Natural killer cell (primary cell): ENCODE measurements at regions not wholly inside any gene's neighbourhood (a gene's known extent, or its start where the extent isn't known, plus 50 kb on each side); places are given as distances from the start of the nearest gene placed in this dataset.
A peak's percentile ranks its signal among the peaks of the same experiment; 100 is the strongest.

Experiments
- ATAC-seq, 3 donors: fragments of 150-1000 bp in 2 of 3; fragments of 200-7000 bp in 1 of 3; cut with Tn5 transposase; 1 replicate in 1 of 3; 2 replicates in 2 of 3; pipeline ENCODE4 v1.10.0; 2021; ENCODE audit warnings: mild to moderate bottlenecking in 2 of 3, moderate library complexity in 2 of 3
- DNase-seq, 2 donors: peaks; one replicate each; pipeline versions ENCODE4 v3.0.0 to v3.0.0-alpha.2; 2013 to 2021; ENCODE audit warnings: mixed read lengths in 1 of 2
- H3K27ac ChIP-seq: one replicate; pipeline ENCODE4 v1.5.1; 2013; ENCODE audit warnings: mild to moderate bottlenecking, low read length
- H3K27me3 ChIP-seq: one replicate; pipeline ENCODE4 v1.6.1; 2013; ENCODE audit warnings: low read length; ENCODE audit not compliant: control insufficient read depth, insufficient read depth
- H3K36me3 ChIP-seq: one replicate; pipeline ENCODE4 v1.6.1; 2013; ENCODE audit warnings: low read length; ENCODE audit not compliant: control insufficient read depth, insufficient read depth
- H3K4me1 ChIP-seq: one replicate; pipeline ENCODE4 v1.6.1; 2013; ENCODE audit warnings: low read length; ENCODE audit not compliant: control insufficient read depth, insufficient read depth
- H3K4me3 ChIP-seq: one replicate; pipeline ENCODE4 v1.5.1; 2013; ENCODE audit warnings: low read length
- H3K9me3 ChIP-seq: one replicate; pipeline ENCODE4 v1.6.1; 2013; ENCODE audit warnings: low read length; ENCODE audit not compliant: control insufficient read depth, insufficient read depth
- H3K27ac Mint-ChIP-seq, 2 donors: one replicate each; pipeline ENCODE4 v1.8.0; 2022; ENCODE audit warnings: mild to moderate bottlenecking in 2 of 2, mixed read lengths in 2 of 2, moderate library complexity in 1 of 2
- H3K27me3 Mint-ChIP-seq, 2 donors: one replicate each; pipeline ENCODE4 v1.8.0; 2022; ENCODE audit warnings: low read depth in 2 of 2, mixed read lengths in 2 of 2
- H3K36me3 Mint-ChIP-seq: one replicate; pipeline ENCODE4 v1.8.0; 2022; ENCODE audit warnings: mixed read lengths
- H3K4me1 Mint-ChIP-seq, 2 donors: one replicate each; pipeline ENCODE4 v1.8.0; 2022; ENCODE audit warnings: mixed read lengths in 2 of 2
- H3K4me3 Mint-ChIP-seq: one replicate; pipeline ENCODE4 v1.8.0; 2022; ENCODE audit warnings: mild to moderate bottlenecking, moderate library complexity, mixed read lengths
- H3K9me3 Mint-ChIP-seq, 2 donors: one replicate each; pipeline ENCODE4 v1.8.0; 2022; ENCODE audit warnings: mixed read lengths in 2 of 2
- CTCF ChIP-seq: fragments of 200-600 bp; IDR thresholded peaks from one replicate; pipeline ENCODE4 v1.8.0; 2022; ENCODE audit warnings: antibody characterized with exemption
- WGBS: methylation state at CpG from one replicate; pipeline ENCODE4 v1.1.7; 2013; ENCODE audit warnings: missing lambda C conversion rate; ENCODE audit not compliant: insufficient coverage; 5-methylcytosine and 5-hydroxymethylcytosine counted together
- intact Hi-C: fragments of 100-400 bp; cut with micrococcal nuclease; formaldehyde crosslinking; loops from one replicate; pipeline ENCODE4 v1.14.2; 2022

GRCh38 chr13:40313269-40314200 is 352.9 kb downstream of the FOXO1 start:
- ATAC-seq, result no peak
- intact Hi-C loops, result no loop called here

GRCh38 chr13:40315416-40316064 is 350.9 kb downstream of the FOXO1 start:
- H3K27ac ChIP-seq, result no peak overlapping the region
- DNase-seq (peak in 1 of 2 donors; percentile 80), ATAC-seq (peak in 1 of 3 donors; percentile 45)
- Mint-ChIP-seq H3K36me3 (no peaks in the 10 kb centered on the region), H3K27ac (no peak overlapping the region), H3K4me1 (peaks cover 0 to 6% of the 10 kb centered on the region in 2 donors), H3K4me3 (no peak overlapping the region), H3K9me3 (no peaks in the 10 kb centered on the region), H3K27me3 (no peaks in the 10 kb centered on the region)
- H3K9me3 ChIP-seq, result no peaks in the 10 kb centered on the region
- intact Hi-C loops, result no loop called here
- 78% methylated on average over 10 of the region's 10 CpGs for WGBS
- H3K27me3 ChIP-seq, result no peaks in the 10 kb centered on the region
- no peak overlapping the region for H3K4me3 ChIP-seq
- no peaks in the 10 kb centered on the region for H3K4me1 ChIP-seq
- no peaks in the 10 kb centered on the region for H3K36me3 ChIP-seq
- TF ChIP-seq CTCF, result no peak

More at GRCh38 chr13:40313269-40314200, 352.9 kb downstream of the FOXO1 start:
- Mint-ChIP-seq H3K36me3 (no peaks in the 10 kb centered on the region), H3K4me3 (no peak overlapping the region), H3K27ac (no peak overlapping the region), H3K27me3 (no peaks in the 10 kb centered on the region), H3K4me1 (peaks cover 0 to 6% of the 10 kb centered on the region in 2 donors), H3K9me3 (no peaks in the 10 kb centered on the region)
- Histone ChIP-seq H3K36me3 (no peaks in the 10 kb centered on the region), H3K9me3 (no peaks in the 10 kb centered on the region), H3K27me3 (no peaks in the 10 kb centered on the region), H3K4me3 (no peak overlapping the region), H3K27ac (no peak overlapping the region), H3K4me1 (no peaks in the 10 kb centered on the region)
- 88% methylated on average over 9 of the region's 12 CpGs for WGBS
- no peak for TF ChIP-seq CTCF
- no peak for DNase-seq

- Histone ChIP-seq H3K4me1 (no peaks in the 10 kb centered on the region), H3K4me3 (no peak overlapping the region), H3K36me3 (no peaks in the 10 kb centered on the region), H3K27ac (no peak overlapping the region), H3K27me3 (no peaks in the 10 kb centered on the region), H3K9me3 (no peaks in the 10 kb centered on the region)
- Mint-ChIP-seq H3K27me3 (no peaks in the 10 kb centered on the region), H3K4me1 (peaks cover 0 to 6% of the 10 kb centered on the region in 2 donors), H3K36me3 (no peaks in the 10 kb centered on the region), H3K9me3 (no peaks in the 10 kb centered on the region), H3K4me3 (no peak overlapping the region), H3K27ac (no peak overlapping the region)
- intact Hi-C loops, result no loop called here
- WGBS, result 76% methylated on average over 7 of the region's 7 CpGs
- DNase-seq, result peak in 1 of 2 donors; percentile 20
- ATAC-seq, result no peak
- no peak for TF ChIP-seq CTCF
Measured at GRCh38 chr13:40316301-40316700, 350.1 kb downstream of the FOXO1 start.
